ENCODE measurements at regions not wholly inside any gene's neighbourhood (a gene's known extent, or its start where the extent isn't known, plus 50 kb on each side); places are given as distances from the start of the nearest gene placed in this dataset.
"Not testable (repeated sequence)": the region's sequence is repeated elsewhere in the genome, so short reads cannot be mapped to it uniquely, and the experiment has no call there.

- no peak for TF ChIP-seq POLR2A (IDR thresholded peaks at IDR 0.05; ENCODE audit: low read length)
- TF ChIP-seq GATA1 (IDR thresholded peaks at IDR 0.05; ENCODE audit: low read depth, low read length) = no peak
- DNase-seq = no peak
Measured at GRCh38 chr10:8349610-8350249, 295.2 kb downstream of the GATA3 start.

- DNase-seq = no peak
- TF ChIP-seq POLR2A (IDR thresholded peaks at IDR 0.05; ENCODE audit: low read length) (no peak), GATA1 (IDR thresholded peaks at IDR 0.05; ENCODE audit: low read depth, low read length) (no peak)
Measured at GRCh38 chr10:8350250-8350967, 295.9 kb downstream of the GATA3 start.

GRCh38 chr10:8352171-8353075 lies 297.9 kb downstream of the GATA3 start:
- no peak for DNase-seq
- TF ChIP-seq GATA1 (IDR thresholded peaks at IDR 0.05; ENCODE audit: low read depth, low read length) = no peak
- no peak for TF ChIP-seq POLR2A (IDR thresholded peaks at IDR 0.05; ENCODE audit: low read length)

- TF ChIP-seq GATA1 (IDR thresholded peaks at IDR 0.05; ENCODE audit: low read depth, low read length) (no peak), POLR2A (IDR thresholded peaks at IDR 0.05; ENCODE audit: low read length) (no peak)
- no peak for DNase-seq
Measured at GRCh38 chr10:8356283-8356682, 301.8 kb downstream of the GATA3 start.

GRCh38 chr10:8359467-8359866 lies 305.0 kb downstream of the GATA3 start:
- no peak for TF ChIP-seq GATA1 (IDR thresholded peaks at IDR 0.05; ENCODE audit: low read depth, low read length)
- DNase-seq = no peak

GRCh38 chr10:8360365-8360764 lies 305.9 kb downstream of the GATA3 start:
- no peak for DNase-seq
- TF ChIP-seq POLR2A (IDR thresholded peaks at IDR 0.05; ENCODE audit: low read length) (no peak), GATA1 (IDR thresholded peaks at IDR 0.05; ENCODE audit: low read depth, low read length) (no peak)

- DNase-seq = no peak
- no peak for TF ChIP-seq GATA1 (IDR thresholded peaks at IDR 0.05; ENCODE audit: low read depth, low read length)
- TF ChIP-seq POLR2A (IDR thresholded peaks at IDR 0.05; ENCODE audit: low read length) = no peak
Measured at GRCh38 chr10:8360814-8361509, 306.5 kb downstream of the GATA3 start.

GRCh38 chr10:8361510-8361844 lies 307.0 kb downstream of the GATA3 start:
- DNase-seq = no peak
- TF ChIP-seq POLR2A (IDR thresholded peaks at IDR 0.05; ENCODE audit: low read length) (no peak), GATA1 (IDR thresholded peaks at IDR 0.05; ENCODE audit: low read depth, low read length) (no peak)

- TF ChIP-seq POLR2A (IDR thresholded peaks at IDR 0.05; ENCODE audit: low read length) (no peak), GATA1 (IDR thresholded peaks at IDR 0.05; ENCODE audit: low read depth, low read length) (no peak)
- no peak for DNase-seq
Measured at GRCh38 chr10:8365935-8366911, 311.7 kb downstream of the GATA3 start.

GRCh38 chr10:8367672-8368411 lies 313.4 kb downstream of the GATA3 start:
- DNase-seq = not testable (repeated sequence)

GRCh38 chr10:8369666-8370065 lies 315.2 kb downstream of the GATA3 start:
- no peak for DNase-seq
- TF ChIP-seq GATA1 (IDR thresholded peaks at IDR 0.05; ENCODE audit: low read depth, low read length) (no peak), POLR2A (IDR thresholded peaks at IDR 0.05; ENCODE audit: low read length) (no peak)

GRCh38 chr10:8374334-8374733 lies 319.8 kb downstream of the GATA3 start:
- no peak for DNase-seq
- TF ChIP-seq GATA1 (IDR thresholded peaks at IDR 0.05; ENCODE audit: low read depth, low read length) (no peak), POLR2A (IDR thresholded peaks at IDR 0.05; ENCODE audit: low read length) (no peak)
